CD4-positive, CD25-positive, alpha-beta regulatory T cell (primary cell): ENCODE measurements at regions not wholly inside any gene's neighbourhood (a gene's known extent, or its start where the extent isn't known, plus 50 kb on each side); places are given as distances from the start of the nearest gene placed in this dataset.

ENCODE experiments used
- ATAC-seq, 2 donors: fragments of 150-1000 bp; cut with Tn5 transposase; one replicate each; pipeline ENCODE4 v1.10.0; 2021; ENCODE audit warnings: low read depth in 2 of 2, moderate number of reproducible peaks in 2 of 2, moderate library complexity in 1 of 2
- DNase-seq, 3 donors: peaks; one replicate each; pipeline versions ENCODE4 v3.0.0 to v3.0.0-alpha.2; 2012 to 2022; ENCODE audit warnings: mixed read lengths in 1 of 3
- H3K27ac ChIP-seq: one replicate; pipeline ENCODE4 v1.7.0; 2013; ENCODE audit warnings: mild to moderate bottlenecking, low read length; ENCODE audit not compliant: insufficient read depth, poor library complexity, severe bottlenecking
- H3K27me3 ChIP-seq: one replicate; pipeline ENCODE4 v1.7.0; 2013; ENCODE audit warnings: low read length; ENCODE audit not compliant: control insufficient read depth, insufficient read depth
- H3K36me3 ChIP-seq: one replicate; pipeline ENCODE4 v1.7.0; 2013; ENCODE audit warnings: mild to moderate bottlenecking, low read length, moderate library complexity; ENCODE audit not compliant: control insufficient read depth, insufficient read depth
- H3K4me1 ChIP-seq: 2 replicates; pipeline ENCODE4 v1.7.0; 2013; ENCODE audit warnings: mild to moderate bottlenecking, low read length; ENCODE audit not compliant: insufficient read depth, control insufficient read depth, poor library complexity, severe bottlenecking
- H3K4me3 ChIP-seq: one replicate; pipeline ENCODE4 v1.7.0; 2013; ENCODE audit warnings: low read depth, mild to moderate bottlenecking, low read length, moderate library complexity
- H3K9me3 ChIP-seq, 2 experiments: 1 replicate in 1 of 2; 2 replicates in 1 of 2; pipeline ENCODE4 v1.7.0; 2013; ENCODE audit warnings: low read length in 2 of 2, mild to moderate bottlenecking in 1 of 2, moderate library complexity in 1 of 2; ENCODE audit not compliant: control insufficient read depth in 2 of 2
- H3K27ac Mint-ChIP-seq, 3 donors: one replicate each; pipeline ENCODE4 v1.8.0; 2020 to 2022; ENCODE audit warnings: mild to moderate bottlenecking in 3 of 3, mixed read lengths in 3 of 3, moderate library complexity in 2 of 3
- H3K27me3 Mint-ChIP-seq: one replicate; pipeline ENCODE4 v1.8.0; 2022; ENCODE audit warnings: mild to moderate bottlenecking, mixed read lengths
- H3K36me3 Mint-ChIP-seq: one replicate; pipeline ENCODE4 v1.8.0; 2020; ENCODE audit warnings: mixed read lengths
- H3K4me1 Mint-ChIP-seq, 4 donors: one replicate each; pipeline ENCODE4 v1.8.0; 2020 to 2022; ENCODE audit warnings: mixed read lengths in 4 of 4, mild to moderate bottlenecking in 1 of 4
- H3K4me3 Mint-ChIP-seq, 4 donors: one replicate each; pipeline ENCODE4 v1.8.0; 2020 to 2022; ENCODE audit warnings: mild to moderate bottlenecking in 4 of 4, mixed read lengths in 4 of 4, moderate library complexity in 3 of 4
- H3K9me3 Mint-ChIP-seq, 7 donors: one replicate each; pipeline ENCODE4 v1.8.0; 2020 to 2022; ENCODE audit warnings: mixed read lengths in 7 of 7, mild to moderate bottlenecking in 3 of 7, moderate library complexity in 2 of 7

DNA sequence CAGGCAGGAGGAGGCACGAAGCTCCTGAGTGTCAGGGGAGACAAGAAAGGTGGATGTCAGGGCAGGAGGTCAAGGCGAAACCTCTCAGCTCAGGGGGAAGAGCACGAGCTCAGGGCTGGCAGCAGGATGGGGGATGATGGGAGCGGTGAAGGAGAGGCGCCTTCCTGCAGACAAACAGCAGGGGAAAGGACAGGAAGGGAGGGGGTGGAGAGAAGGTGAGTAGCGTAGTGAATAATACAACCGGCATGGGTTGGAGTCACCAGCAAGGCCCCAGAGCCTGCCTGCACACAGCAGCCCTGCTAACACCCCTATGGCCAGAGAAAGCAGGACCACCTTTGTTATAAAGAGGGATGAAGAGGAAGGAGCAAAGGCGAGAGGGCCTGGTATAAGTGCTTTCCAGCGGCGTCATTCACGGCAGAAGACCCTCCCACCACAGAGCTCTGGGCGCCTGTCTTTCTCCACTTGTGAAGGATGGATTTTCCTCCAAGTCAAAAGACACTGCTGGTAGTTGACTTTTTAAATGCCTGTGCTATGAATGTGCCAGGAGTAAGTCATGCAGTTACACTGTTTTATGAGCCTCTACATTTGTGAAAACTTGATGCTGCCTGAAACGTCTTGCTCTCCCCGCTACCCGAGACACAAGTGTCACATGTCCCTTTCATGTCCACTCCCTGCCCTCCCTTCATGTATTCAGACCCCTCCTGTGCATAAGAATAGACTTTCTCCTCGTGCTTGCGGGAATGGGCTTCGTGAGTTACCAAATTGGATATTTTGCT is 84.8 kb upstream of the IRX1 start:
- DNase-seq (no peak), ATAC-seq (no peak)
- Mint-ChIP-seq H3K36me3 (no peaks in the 10 kb centered on the region), H3K4me3 (no peak overlapping the region), H3K4me1 (peaks cover 0 to 4% (median 0%) of the 10 kb centered on the region in 4 donors), H3K9me3 (peaks cover 2 to 10% (median 8%) of the 10 kb centered on the region in 7 donors), H3K27ac (no peak overlapping the region), H3K27me3 (no peaks in the 10 kb centered on the region)
- Histone ChIP-seq H3K27me3 (no peaks in the 10 kb centered on the region), H3K36me3 (no peaks in the 10 kb centered on the region), H3K4me3 (no peak overlapping the region), H3K4me1 (no peaks in the 10 kb centered on the region), H3K27ac (no peak overlapping the region), H3K9me3 (peaks cover 0 to 11% of the 10 kb centered on the region in 2 experiments)

DNA sequence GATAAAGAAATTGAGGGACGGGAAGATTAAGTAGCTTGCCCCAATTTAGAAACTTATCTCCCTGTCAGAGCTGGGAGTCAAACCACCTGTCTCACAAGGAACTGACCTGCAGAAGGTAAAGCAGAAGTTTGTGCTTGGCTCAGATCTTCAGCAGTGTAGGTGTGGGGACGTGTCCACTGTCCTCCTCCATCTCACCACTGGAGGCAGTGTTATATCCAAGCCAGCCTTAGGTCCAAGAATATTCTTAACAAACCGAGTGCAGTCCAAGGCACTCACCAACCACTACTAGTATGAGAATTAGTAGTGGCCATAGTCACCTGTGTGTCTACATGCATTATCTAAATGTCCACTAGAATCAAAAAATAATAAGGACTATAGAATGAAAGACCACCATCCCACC is 86.3 kb upstream of the IRX1 start:
- ATAC-seq = no peak
- Mint-ChIP-seq H3K36me3 (no peaks in the 10 kb centered on the region), H3K27me3 (no peaks in the 10 kb centered on the region), H3K9me3 (peaks cover 2 to 9% (median 8%) of the 10 kb centered on the region in 7 donors), H3K27ac (no peak overlapping the region), H3K4me3 (no peak overlapping the region), H3K4me1 (peaks cover 0 to 4% (median 0%) of the 10 kb centered on the region in 4 donors)
- no peak for DNase-seq
- no peak overlapping the region for H3K4me3 ChIP-seq
- no peaks in the 10 kb centered on the region for H3K4me1 ChIP-seq
- H3K9me3 ChIP-seq = peaks cover 0 to 11% of the 10 kb centered on the region in 2 experiments
- no peak overlapping the region for H3K27ac ChIP-seq
- H3K27me3 ChIP-seq = no peaks in the 10 kb centered on the region
- H3K36me3 ChIP-seq = no peaks in the 10 kb centered on the region

DNA sequence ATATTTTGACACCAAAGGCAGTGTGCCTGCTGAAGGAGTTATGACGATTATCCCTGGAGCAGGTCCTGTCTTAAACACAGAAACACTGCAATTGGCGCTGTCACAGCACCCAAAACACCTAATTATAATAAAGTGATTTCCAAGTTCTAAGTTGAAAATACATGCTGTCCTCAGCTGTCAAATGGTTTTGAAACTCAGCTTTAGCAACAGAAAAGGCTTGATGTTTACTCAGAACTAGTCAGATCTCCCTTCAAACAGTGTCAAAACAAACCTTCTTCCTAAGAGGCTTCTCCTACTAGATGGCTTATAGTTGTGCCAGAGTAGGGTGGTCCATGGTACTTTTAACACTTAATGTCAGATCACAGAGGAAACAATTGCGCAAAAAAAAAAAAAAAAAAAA is 87.2 kb upstream of the IRX1 start:
- no peak overlapping the region for H3K4me3 ChIP-seq
- Mint-ChIP-seq H3K27ac (no peak overlapping the region), H3K4me3 (no peak overlapping the region), H3K9me3 (peaks cover 2 to 15% (median 8%) of the 10 kb centered on the region in 7 donors), H3K36me3 (no peaks in the 10 kb centered on the region), H3K4me1 (peaks cover 0 to 4% (median 0%) of the 10 kb centered on the region in 4 donors), H3K27me3 (no peaks in the 10 kb centered on the region)
- H3K27me3 ChIP-seq = no peaks in the 10 kb centered on the region
- no peak for ATAC-seq
- peaks cover 0 to 11% of the 10 kb centered on the region in 2 experiments for H3K9me3 ChIP-seq
- no peak overlapping the region for H3K27ac ChIP-seq
- H3K4me1 ChIP-seq = no peaks in the 10 kb centered on the region
- DNase-seq = no peak
- no peaks in the 10 kb centered on the region for H3K36me3 ChIP-seq

DNA sequence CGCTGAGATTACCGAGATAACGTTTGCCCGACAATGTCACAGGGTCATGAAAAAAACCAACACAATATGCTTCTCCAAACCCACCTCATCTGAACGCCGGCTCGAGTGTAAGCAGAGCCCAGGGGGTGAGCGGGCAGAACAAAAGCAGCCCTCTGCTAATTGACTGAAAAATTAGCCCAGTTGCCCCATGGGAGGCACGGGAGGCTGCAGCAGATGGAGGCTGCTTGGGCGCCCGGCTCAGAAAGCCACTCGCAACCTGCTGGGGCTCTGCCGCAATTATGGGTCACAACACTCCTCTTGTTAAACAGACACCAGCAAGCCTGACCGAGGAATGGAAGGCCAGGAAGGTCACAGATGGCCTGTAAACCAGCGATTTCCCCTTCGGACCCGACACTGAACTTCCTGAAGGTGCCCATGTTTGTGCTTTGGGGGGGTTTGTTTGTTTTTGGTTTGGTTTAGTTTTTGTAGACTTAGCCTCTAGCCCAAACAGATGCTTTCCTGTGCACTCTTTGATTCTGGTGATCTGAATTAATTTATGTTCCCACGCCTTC is 104.6 kb upstream of the IRX1 start:
- Mint-ChIP-seq H3K4me1 (no peaks in the 10 kb centered on the region), H3K27me3 (no peaks in the 10 kb centered on the region), H3K36me3 (peaks cover 3% of the 10 kb centered on the region), H3K4me3 (no peak overlapping the region), H3K9me3 (peaks cover 0 to 14% (median 7%) of the 10 kb centered on the region in 7 donors), H3K27ac (no peak overlapping the region)
- H3K27me3 ChIP-seq = no peaks in the 10 kb centered on the region
- no peak overlapping the region for H3K27ac ChIP-seq
- ATAC-seq (no peak), DNase-seq (no peak)
- peaks cover 4 to 18% of the 10 kb centered on the region in 2 experiments for H3K9me3 ChIP-seq
- no peaks in the 10 kb centered on the region for H3K4me1 ChIP-seq
- no peaks in the 10 kb centered on the region for H3K36me3 ChIP-seq
- no peak overlapping the region for H3K4me3 ChIP-seq

DNA sequence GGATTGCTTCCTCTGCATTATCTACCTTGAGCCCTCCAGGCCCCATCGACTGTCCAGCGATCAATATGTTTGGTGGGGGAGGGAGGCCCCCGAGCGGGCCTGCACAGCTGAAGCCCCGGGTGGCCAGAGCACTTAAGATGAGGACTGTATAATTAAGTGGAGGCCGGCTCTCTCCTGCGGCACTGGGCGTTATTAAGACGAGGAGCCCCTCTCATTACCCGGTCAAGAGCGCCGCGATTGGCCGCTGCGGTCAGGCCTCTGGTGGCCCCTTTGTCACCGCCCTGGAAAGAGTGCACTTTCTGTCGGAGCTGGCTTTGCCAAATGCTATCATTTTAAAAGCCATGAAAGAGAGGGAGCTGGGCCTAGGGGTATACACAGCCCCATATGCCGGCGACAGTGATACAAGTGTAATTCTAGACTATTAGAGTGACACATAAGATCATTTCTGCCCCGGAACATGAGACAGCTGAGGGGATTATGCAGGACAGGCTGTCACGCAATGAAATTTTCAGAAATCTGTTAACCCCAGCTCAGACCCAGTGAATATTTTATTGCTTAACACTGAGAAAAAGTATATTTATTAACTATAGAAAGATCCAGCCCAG is 106.3 kb upstream of the IRX1 start:
- Histone ChIP-seq H3K4me1 (no peaks in the 10 kb centered on the region), H3K9me3 (peaks cover 2 to 18% of the 10 kb centered on the region in 2 experiments), H3K27ac (no peak overlapping the region), H3K4me3 (no peak overlapping the region), H3K36me3 (no peaks in the 10 kb centered on the region), H3K27me3 (no peaks in the 10 kb centered on the region)
- Mint-ChIP-seq H3K27me3 (no peaks in the 10 kb centered on the region), H3K27ac (no peak overlapping the region), H3K4me1 (no peaks in the 10 kb centered on the region), H3K9me3 (peaks cover 4 to 14% (median 7%) of the 10 kb centered on the region in 7 donors), H3K4me3 (no peak overlapping the region), H3K36me3 (peaks cover 3% of the 10 kb centered on the region)
- ATAC-seq (no peak), DNase-seq (no peak)

DNA sequence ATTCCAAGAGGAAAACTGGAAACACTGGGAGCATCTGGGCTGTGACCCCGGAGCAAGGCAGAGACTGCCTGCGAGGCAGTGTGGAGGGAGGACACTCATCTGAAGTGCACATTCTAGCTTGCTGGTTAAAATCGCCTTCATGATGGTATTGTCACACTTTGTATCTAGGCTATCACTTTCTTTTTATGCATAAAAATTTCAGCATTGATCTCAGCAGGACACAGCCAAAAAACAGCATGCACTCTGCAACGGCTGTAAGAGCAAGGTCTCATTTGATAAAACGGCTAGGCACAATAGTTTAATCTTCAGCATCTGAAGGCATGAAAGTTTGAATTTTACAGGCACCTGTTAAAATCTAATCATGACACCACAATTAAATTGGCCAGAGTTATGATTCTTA is 110.8 kb upstream of the IRX1 start:
- H3K9me3 Mint-ChIP-seq = peaks cover 5 to 18% (median 7%) of the 10 kb centered on the region in 7 donors
- no peak for DNase-seq
- H3K27me3 Mint-ChIP-seq = no peaks in the 10 kb centered on the region
- no peak overlapping the region for H3K4me3 Mint-ChIP-seq
- H3K36me3 ChIP-seq = no peaks in the 10 kb centered on the region
- H3K4me1 ChIP-seq = no peaks in the 10 kb centered on the region
- no peaks in the 10 kb centered on the region for H3K4me1 Mint-ChIP-seq
- ATAC-seq = no peak
- H3K36me3 Mint-ChIP-seq = no peaks in the 10 kb centered on the region
- H3K27ac ChIP-seq = no peak overlapping the region
- no peak overlapping the region for H3K4me3 ChIP-seq
- peaks cover 0 to 5% of the 10 kb centered on the region in 2 experiments for H3K9me3 ChIP-seq
- no peak overlapping the region for H3K27ac Mint-ChIP-seq
- no peaks in the 10 kb centered on the region for H3K27me3 ChIP-seq

DNA sequence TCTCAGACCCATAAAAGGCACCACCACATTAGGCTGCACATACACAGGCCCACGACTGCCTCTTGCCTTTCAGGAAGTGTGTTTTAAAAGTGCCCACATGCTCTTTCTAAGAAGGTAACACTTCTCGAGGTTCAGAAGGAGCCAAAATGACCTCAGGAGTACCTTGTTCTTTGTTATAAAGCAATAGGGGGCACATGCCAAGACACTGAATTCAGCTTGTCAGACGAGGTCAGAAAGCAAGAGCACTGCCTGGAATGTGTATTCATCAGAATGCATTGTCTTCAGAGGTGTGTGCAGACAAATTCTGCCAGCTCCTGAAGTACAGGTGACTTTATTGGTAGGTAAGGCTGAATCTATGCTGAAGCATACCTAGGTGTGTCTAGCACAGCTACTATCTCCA is 114.5 kb upstream of the IRX1 start:
- H3K27ac Mint-ChIP-seq = no peak overlapping the region
- peaks cover 0 to 4% of the 10 kb centered on the region in 2 experiments for H3K9me3 ChIP-seq
- ATAC-seq = no peak
- no peaks in the 10 kb centered on the region for H3K4me1 Mint-ChIP-seq
- H3K27me3 Mint-ChIP-seq = no peaks in the 10 kb centered on the region
- no peak for DNase-seq
- no peak overlapping the region for H3K4me3 ChIP-seq
- H3K27me3 ChIP-seq = no peaks in the 10 kb centered on the region
- no peaks in the 10 kb centered on the region for H3K36me3 Mint-ChIP-seq
- H3K4me1 ChIP-seq = no peaks in the 10 kb centered on the region
- peaks cover 7 to 18% (median 10%) of the 10 kb centered on the region in 7 donors for H3K9me3 Mint-ChIP-seq
- H3K36me3 ChIP-seq = no peaks in the 10 kb centered on the region
- H3K4me3 Mint-ChIP-seq = no peak overlapping the region
- no peak overlapping the region for H3K27ac ChIP-seq
